Amniotic epithelial cell (primary cell): ENCODE measurements at regions not wholly inside any gene's neighbourhood (a gene's known extent, or its start where the extent isn't known, plus 50 kb on each side); places are given as distances from the start of the nearest gene placed in this dataset.
A peak's percentile ranks its signal among the peaks of the same experiment; 100 is the strongest.

Experiments
- DNase-seq: peaks from one replicate; pipeline ENCODE4 v3.0.0-alpha.2; 2010; ENCODE audit warnings: low read depth

- no peak for DNase-seq
Measured at GRCh38 chr2:125042727-125043126, 1017.6 kb downstream of the CNTNAP5 start.

- no peak for DNase-seq
Measured at GRCh38 chr2:125070726-125071505, 1045.8 kb downstream of the CNTNAP5 start.

GRCh38 chr2:125073440-125073839 is 1048.4 kb downstream of the CNTNAP5 start:
- no peak for DNase-seq

DNA sequence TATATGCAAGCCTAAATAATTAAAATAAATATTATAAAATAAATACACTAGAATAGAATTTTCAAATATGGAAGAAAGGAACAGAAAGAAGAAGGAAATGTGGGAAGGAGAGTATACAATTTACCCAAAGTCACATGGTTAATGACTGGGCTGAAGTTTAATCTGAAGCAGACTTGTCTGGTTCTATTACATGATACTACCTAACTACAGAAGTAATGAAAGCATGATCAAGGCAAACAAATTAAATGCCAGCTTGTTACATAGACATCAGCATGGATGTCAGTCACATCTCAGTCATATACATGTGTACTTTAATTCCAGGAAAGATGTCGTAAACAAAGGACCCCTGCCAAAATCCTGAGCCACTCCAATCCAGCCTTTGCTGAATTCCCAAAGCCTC is 1060.8 kb downstream of the CNTNAP5 start:
- no peak for DNase-seq

GRCh38 chr2:125086313-125087184 is 1061.5 kb downstream of the CNTNAP5 start:
- no peak for DNase-seq

- no peak for DNase-seq
Measured at GRCh38 chr2:125092276-125093009, 1067.4 kb downstream of the CNTNAP5 start.

- DNase-seq: peak; percentile 59
Measured at GRCh38 chr2:125095826-125096225, 1070.7 kb downstream of the CNTNAP5 start.

- no peak for DNase-seq
Measured at GRCh38 chr2:125106710-125107109, 1081.6 kb downstream of the CNTNAP5 start.

DNA sequence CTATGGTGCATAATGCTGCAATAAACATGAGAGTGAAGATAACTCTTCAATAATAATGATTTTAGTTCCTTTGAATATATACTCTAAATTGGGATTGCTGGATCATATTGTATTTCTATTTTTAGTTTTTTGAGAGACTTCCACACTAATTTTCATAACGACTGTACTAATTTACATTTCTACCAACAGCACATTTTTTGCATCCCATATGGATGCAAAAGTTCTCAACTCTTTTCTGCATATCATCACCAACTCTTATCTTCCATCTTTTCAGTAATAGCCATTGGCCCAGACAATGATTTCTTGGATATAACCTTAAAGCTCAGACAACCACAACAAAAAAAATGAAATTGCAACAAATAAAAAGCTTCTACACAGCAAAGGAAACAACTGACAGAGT is 1082.4 kb downstream of the CNTNAP5 start:
- no peak for DNase-seq

GRCh38 chr2:125108251-125108650 is 1083.2 kb downstream of the CNTNAP5 start:
- DNase-seq: no peak

GRCh38 chr2:125125902-125126301 is 1100.8 kb downstream of the CNTNAP5 start:
- no peak for DNase-seq

GRCh38 chr2:125160947-125161346 is 1135.9 kb downstream of the CNTNAP5 start:
- no peak for DNase-seq

DNA sequence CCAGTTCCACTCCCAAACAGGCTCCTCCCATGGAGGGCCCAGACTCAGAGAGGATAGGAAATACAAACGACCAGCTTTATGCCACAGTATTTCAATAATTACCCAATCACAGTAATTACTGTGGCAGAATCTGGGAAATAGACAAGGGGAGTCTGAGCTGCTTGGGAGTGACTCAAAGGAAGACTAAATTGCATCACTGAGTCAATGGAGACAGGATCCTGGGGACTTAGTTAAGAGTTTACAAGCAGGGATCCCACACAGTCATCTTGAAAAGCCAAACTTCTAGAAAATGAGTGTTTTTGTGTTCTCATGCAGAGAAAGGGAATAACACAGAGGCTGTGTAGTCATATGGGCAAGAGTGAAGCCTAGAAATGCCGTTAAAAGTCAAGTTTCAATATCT is 1142.1 kb downstream of the CNTNAP5 start:
- peak; percentile 93 for DNase-seq

- DNase-seq: peak; percentile 99
Measured at GRCh38 chr2:125167820-125168219, 1142.7 kb downstream of the CNTNAP5 start.

DNA sequence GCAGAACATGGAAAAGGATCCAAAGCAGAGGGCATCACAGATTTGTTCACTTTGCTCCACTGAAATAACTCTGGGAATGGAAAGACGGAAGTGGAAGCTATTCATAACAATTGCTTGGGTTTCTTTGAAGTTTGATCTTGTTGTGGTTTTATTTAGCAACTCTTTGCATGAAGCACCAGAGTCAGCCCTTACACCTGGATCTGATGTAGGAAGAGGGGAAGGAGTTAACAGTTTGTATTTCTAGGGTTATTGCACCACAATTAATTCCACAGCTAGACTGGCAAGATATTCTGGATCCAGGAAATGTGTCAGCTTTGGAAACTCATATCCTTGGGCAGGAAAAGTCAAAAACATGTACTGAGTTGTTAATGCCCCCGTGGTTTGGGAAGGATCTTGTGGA is 1143.4 kb downstream of the CNTNAP5 start:
- peak; percentile 79 for DNase-seq

- peak; percentile 78 for DNase-seq
Measured at GRCh38 chr2:125169022-125169763, 1144.1 kb downstream of the CNTNAP5 start.

DNA sequence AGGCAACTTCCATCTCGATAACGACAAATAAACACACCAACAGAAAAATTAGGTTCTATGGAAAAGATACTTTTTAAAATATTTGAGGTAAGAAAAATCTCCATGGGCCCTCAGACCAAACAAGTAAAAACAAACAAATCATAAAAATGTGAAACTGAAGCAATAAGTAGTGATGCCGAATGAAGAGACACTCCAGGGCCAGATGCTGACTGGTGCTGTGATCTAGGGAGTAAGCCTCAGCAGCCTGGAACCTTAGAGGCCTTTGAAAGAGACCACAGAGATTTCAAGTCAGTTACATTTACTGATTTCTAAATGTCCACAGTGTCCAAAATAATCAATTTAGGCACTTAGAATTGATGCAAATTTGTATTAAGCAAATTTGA is 1144.7 kb downstream of the CNTNAP5 start:
- DNase-seq: peak; percentile 33

DNA sequence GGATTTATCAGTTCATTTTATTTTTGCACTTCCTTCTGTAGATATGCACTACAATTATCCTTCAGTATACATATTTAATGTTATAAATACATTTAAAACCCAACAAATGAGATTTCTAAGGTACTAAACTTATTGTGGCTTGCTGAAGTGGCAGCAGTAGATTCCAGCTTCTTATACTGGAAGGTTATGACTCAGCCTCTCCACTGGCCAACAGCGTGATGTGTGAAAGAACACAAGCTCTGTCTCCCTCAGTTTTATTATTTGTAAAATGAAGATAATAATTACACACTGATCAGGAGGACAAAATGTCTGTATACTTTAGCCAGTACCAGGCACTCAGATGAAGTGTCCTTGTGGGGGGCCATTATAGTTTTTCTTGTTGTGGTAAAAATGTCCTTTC is 1147.1 kb downstream of the CNTNAP5 start:
- peak; percentile 60 for DNase-seq

GRCh38 chr2:125175415-125175814 is 1150.3 kb downstream of the CNTNAP5 start:
- no peak for DNase-seq

DNA sequence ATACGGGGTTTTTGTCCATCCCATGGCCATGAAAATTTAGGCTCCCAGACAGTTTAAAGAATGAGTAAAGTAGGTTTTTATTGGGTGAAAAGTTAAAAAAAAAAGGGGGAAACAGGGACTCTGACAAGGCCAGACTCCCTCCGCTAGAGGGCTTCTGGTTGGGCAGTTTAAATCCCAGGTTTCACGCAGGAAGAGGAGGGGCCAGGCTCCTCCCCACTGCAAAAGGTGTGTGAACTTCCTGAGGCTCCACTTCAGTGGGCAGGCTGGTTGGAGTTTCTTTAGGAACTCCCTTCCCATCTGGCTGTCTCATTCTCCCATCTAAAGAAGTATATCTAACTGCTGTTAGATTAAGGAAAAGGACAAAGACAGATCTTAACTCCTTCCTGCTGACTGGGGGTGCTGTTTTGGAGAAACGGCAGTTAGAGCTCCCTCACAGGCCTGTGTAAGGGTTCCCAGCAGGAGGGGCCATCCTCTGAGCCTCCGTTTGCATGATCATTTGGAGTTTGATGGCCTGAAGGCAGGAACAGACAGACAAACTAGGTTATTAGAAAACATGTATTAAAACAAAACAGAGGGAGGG is 1160.7 kb downstream of the CNTNAP5 start:
- DNase-seq: no peak

DNA sequence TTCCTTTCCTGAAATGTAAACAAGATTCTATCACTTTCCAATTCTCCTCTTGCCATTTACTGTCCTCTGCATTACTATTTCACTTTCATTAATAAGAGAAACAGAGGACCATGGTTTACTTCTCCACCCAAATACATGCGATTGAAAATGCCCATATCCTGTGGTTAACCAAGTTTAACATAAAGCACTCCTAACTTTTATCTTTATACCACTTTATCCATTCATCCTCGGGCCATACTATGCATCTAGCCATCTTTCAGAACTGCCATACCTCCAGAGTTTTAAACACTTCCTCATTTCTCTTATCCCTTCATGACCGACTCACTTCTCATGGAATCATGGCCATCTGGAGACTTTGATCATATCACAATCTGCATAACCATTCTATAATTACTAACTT is 1182.3 kb downstream of the CNTNAP5 start:
- no peak for DNase-seq
